ENCODE measurements at regions not wholly inside any gene's neighbourhood (a gene's known extent, or its start where the extent isn't known, plus 50 kb on each side); places are given as distances from the start of the nearest gene placed in this dataset.

DNA sequence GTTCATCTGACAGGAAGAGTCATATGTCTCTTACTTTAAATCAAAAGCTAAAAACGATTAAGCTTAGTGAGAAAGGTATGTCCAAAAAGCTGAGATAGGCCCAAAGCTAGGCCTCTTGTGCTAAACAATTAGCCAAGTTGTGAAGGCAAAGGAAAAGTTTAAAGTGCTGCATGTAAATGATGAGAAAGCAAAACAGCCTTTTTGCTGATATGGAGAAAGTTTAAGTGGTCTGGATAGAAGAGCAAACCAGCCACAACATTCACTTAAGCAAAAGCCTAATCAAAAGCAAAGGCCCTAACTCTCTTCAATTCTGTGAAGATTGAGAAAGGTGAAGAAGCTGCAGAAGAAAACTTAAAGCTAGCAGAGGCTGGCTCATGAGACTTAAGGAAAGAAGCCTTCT lies 511.3 kb upstream of the FAM98A start:
- Histone ChIP-seq H3K9ac (ENCODE audit: low read length) (no peak overlapping the region), H3K27me3 (ENCODE audit: control insufficient read depth, insufficient read depth, low read length) (no peaks in the 10 kb centered on the region), H3K4me3 (ENCODE audit: low read length) (no peak overlapping the region), H3K9me3 (ENCODE audit: control insufficient read depth, low read depth, low read length) (no peaks in the 10 kb centered on the region), H3K27ac (ENCODE audit: low read length) (no peak overlapping the region), H3K36me3 (ENCODE audit: control insufficient read depth, low read depth, low read length) (no peaks in the 10 kb centered on the region), H3K4me1 (ENCODE audit: control insufficient read depth, low read depth, low read length) (no peaks in the 10 kb centered on the region)

DNA sequence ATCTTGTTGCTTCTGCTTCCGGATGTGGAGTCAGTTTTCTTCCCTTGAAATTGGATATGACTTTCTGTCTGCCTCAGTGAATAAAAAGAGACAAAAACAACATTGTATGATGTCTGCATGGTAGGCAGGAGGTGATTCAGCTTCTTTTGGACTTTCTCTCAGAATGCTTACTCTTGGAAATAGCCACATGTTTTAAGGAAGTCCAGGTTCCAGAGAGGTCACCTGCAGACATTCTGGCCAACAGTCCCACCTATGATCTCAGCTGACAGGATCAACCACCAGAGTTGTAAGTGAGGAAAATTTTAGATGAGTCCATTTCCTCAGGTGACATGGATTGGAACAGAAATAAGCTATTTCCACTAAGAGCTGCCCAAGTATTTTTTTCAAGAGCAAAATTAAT lies 508.7 kb upstream of the FAM98A start:
- H3K27ac ChIP-seq (ENCODE audit: low read length): no peak overlapping the region
- no peaks in the 10 kb centered on the region for H3K4me1 ChIP-seq (ENCODE audit: control insufficient read depth, low read depth, low read length)
- H3K27me3 ChIP-seq (ENCODE audit: control insufficient read depth, insufficient read depth, low read length): no peaks in the 10 kb centered on the region

GRCh38 chr2:34105006-34105767 lies 506.1 kb upstream of the FAM98A start:
- H3K4me3 ChIP-seq (ENCODE audit: low read length): no peak overlapping the region
- H3K4me1 ChIP-seq (ENCODE audit: control insufficient read depth, low read depth, low read length): no peaks in the 10 kb centered on the region
- H3K27me3 ChIP-seq (ENCODE audit: control insufficient read depth, insufficient read depth, low read length): no peaks in the 10 kb centered on the region
- H3K36me3 ChIP-seq (ENCODE audit: control insufficient read depth, low read depth, low read length): no peaks in the 10 kb centered on the region
- no peak overlapping the region for H3K9ac ChIP-seq (ENCODE audit: low read length)
- no peaks in the 10 kb centered on the region for H3K9me3 ChIP-seq (ENCODE audit: control insufficient read depth, low read depth, low read length)
- no peak overlapping the region for H3K27ac ChIP-seq (ENCODE audit: low read length)

More for the DNA sequence above, 508.7 kb upstream of the FAM98A start:
- Histone ChIP-seq H3K9ac (ENCODE audit: low read length) (no peak overlapping the region), H3K36me3 (ENCODE audit: control insufficient read depth, low read depth, low read length) (no peaks in the 10 kb centered on the region), H3K9me3 (ENCODE audit: control insufficient read depth, low read depth, low read length) (no peaks in the 10 kb centered on the region), H3K4me3 (ENCODE audit: low read length) (no peak overlapping the region)

- Histone ChIP-seq H3K27ac (ENCODE audit: low read length) (no peak overlapping the region), H3K36me3 (ENCODE audit: control insufficient read depth, low read depth, low read length) (no peaks in the 10 kb centered on the region), H3K27me3 (ENCODE audit: control insufficient read depth, insufficient read depth, low read length) (no peaks in the 10 kb centered on the region), H3K9ac (ENCODE audit: low read length) (no peak overlapping the region), H3K9me3 (ENCODE audit: control insufficient read depth, low read depth, low read length) (no peaks in the 10 kb centered on the region), H3K4me3 (ENCODE audit: low read length) (no peak overlapping the region), H3K4me1 (ENCODE audit: control insufficient read depth, low read depth, low read length) (no peaks in the 10 kb centered on the region)
Measured at GRCh38 chr2:34104601-34105000, 505.5 kb upstream of the FAM98A start.

GRCh38 chr2:34103437-34103836 lies 504.3 kb upstream of the FAM98A start:
- Histone ChIP-seq H3K4me3 (ENCODE audit: low read length) (no peak overlapping the region), H3K4me1 (ENCODE audit: control insufficient read depth, low read depth, low read length) (no peaks in the 10 kb centered on the region), H3K36me3 (ENCODE audit: control insufficient read depth, low read depth, low read length) (no peaks in the 10 kb centered on the region), H3K9ac (ENCODE audit: low read length) (no peak overlapping the region), H3K27me3 (ENCODE audit: control insufficient read depth, insufficient read depth, low read length) (no peaks in the 10 kb centered on the region), H3K27ac (ENCODE audit: low read length) (no peak overlapping the region), H3K9me3 (ENCODE audit: control insufficient read depth, low read depth, low read length) (no peaks in the 10 kb centered on the region)

GRCh38 chr2:34102339-34102738 lies 503.2 kb upstream of the FAM98A start:
- Histone ChIP-seq H3K4me1 (ENCODE audit: control insufficient read depth, low read depth, low read length) (no peaks in the 10 kb centered on the region), H3K27me3 (ENCODE audit: control insufficient read depth, insufficient read depth, low read length) (no peaks in the 10 kb centered on the region), H3K4me3 (ENCODE audit: low read length) (no peak overlapping the region), H3K9ac (ENCODE audit: low read length) (no peak overlapping the region), H3K9me3 (ENCODE audit: control insufficient read depth, low read depth, low read length) (no peaks in the 10 kb centered on the region), H3K36me3 (ENCODE audit: control insufficient read depth, low read depth, low read length) (no peaks in the 10 kb centered on the region), H3K27ac (ENCODE audit: low read length) (no peak overlapping the region)

DNA sequence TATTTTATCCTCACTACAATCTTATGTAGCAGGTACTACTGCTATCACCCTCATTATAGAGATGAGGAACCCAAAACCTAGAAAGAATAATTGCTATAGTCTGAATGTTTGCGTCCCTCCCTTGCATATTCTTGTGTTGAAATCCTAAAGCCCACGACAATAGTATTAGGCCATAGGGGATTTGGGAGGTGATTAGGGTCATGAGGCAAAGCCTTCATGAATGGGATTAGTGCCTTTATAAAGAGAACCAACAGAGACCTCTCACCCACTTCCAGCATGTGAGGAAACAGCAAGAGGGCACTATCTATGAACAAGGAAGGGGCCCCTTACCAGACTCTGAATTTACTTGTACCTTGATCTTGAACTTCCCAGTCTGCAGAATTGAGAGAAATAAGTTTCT lies 500.3 kb upstream of the FAM98A start:
- no peaks in the 10 kb centered on the region for H3K4me1 ChIP-seq (ENCODE audit: control insufficient read depth, low read depth, low read length)
- H3K4me3 ChIP-seq (ENCODE audit: low read length): no peak overlapping the region
- no peaks in the 10 kb centered on the region for H3K36me3 ChIP-seq (ENCODE audit: control insufficient read depth, low read depth, low read length)
- H3K9me3 ChIP-seq (ENCODE audit: control insufficient read depth, low read depth, low read length): no peaks in the 10 kb centered on the region
- no peak overlapping the region for H3K27ac ChIP-seq (ENCODE audit: low read length)
- H3K9ac ChIP-seq (ENCODE audit: low read length): no peak overlapping the region
- no peaks in the 10 kb centered on the region for H3K27me3 ChIP-seq (ENCODE audit: control insufficient read depth, insufficient read depth, low read length)

GRCh38 chr2:34098256-34098655 lies 499.2 kb upstream of the FAM98A start:
- Histone ChIP-seq H3K9ac (ENCODE audit: low read length) (no peak overlapping the region), H3K36me3 (ENCODE audit: control insufficient read depth, low read depth, low read length) (no peaks in the 10 kb centered on the region), H3K27me3 (ENCODE audit: control insufficient read depth, insufficient read depth, low read length) (no peaks in the 10 kb centered on the region), H3K9me3 (ENCODE audit: control insufficient read depth, low read depth, low read length) (no peaks in the 10 kb centered on the region), H3K4me3 (ENCODE audit: low read length) (no peak overlapping the region), H3K4me1 (ENCODE audit: control insufficient read depth, low read depth, low read length) (no peaks in the 10 kb centered on the region), H3K27ac (ENCODE audit: low read length) (no peak overlapping the region)

GRCh38 chr2:34096562-34097171 lies 497.6 kb upstream of the FAM98A start:
- no peak overlapping the region for H3K27ac ChIP-seq (ENCODE audit: low read length)
- H3K4me1 ChIP-seq (ENCODE audit: control insufficient read depth, low read depth, low read length): no peaks in the 10 kb centered on the region
- no peaks in the 10 kb centered on the region for H3K27me3 ChIP-seq (ENCODE audit: control insufficient read depth, insufficient read depth, low read length)
- H3K9ac ChIP-seq (ENCODE audit: low read length): no peak overlapping the region
- no peaks in the 10 kb centered on the region for H3K9me3 ChIP-seq (ENCODE audit: control insufficient read depth, low read depth, low read length)
- no peaks in the 10 kb centered on the region for H3K36me3 ChIP-seq (ENCODE audit: control insufficient read depth, low read depth, low read length)
- no peak overlapping the region for H3K4me3 ChIP-seq (ENCODE audit: low read length)

GRCh38 chr2:34093790-34094189 lies 494.7 kb upstream of the FAM98A start:
- Histone ChIP-seq H3K9me3 (ENCODE audit: control insufficient read depth, low read depth, low read length) (no peaks in the 10 kb centered on the region), H3K4me1 (ENCODE audit: control insufficient read depth, low read depth, low read length) (no peaks in the 10 kb centered on the region), H3K27ac (ENCODE audit: low read length) (no peak overlapping the region), H3K27me3 (ENCODE audit: control insufficient read depth, insufficient read depth, low read length) (no peaks in the 10 kb centered on the region), H3K9ac (ENCODE audit: low read length) (no peak overlapping the region), H3K4me3 (ENCODE audit: low read length) (no peak overlapping the region), H3K36me3 (ENCODE audit: control insufficient read depth, low read depth, low read length) (no peaks in the 10 kb centered on the region)

DNA sequence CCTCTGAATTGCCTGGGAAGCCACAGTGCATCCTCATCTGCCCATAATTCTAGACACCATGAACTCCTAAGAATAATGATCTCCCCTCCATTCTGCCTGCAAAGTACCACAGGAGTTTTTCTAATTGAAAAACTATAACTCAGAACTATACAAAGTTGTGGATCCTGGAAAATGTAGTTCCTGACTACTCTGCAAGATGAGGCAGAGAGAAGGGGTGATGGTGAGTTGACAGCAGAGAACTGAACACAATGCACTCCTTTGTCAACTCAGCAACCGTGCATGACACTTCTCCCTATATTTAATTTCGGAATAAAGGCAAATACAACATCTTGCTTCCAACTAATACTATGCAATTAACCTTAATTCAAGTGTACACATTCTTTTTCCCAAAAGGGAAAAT lies 471.1 kb upstream of the FAM98A start:
- Histone ChIP-seq H3K9ac (ENCODE audit: low read length) (no peak overlapping the region), H3K27me3 (ENCODE audit: control insufficient read depth, insufficient read depth, low read length) (no peaks in the 10 kb centered on the region), H3K9me3 (ENCODE audit: control insufficient read depth, low read depth, low read length) (no peaks in the 10 kb centered on the region), H3K27ac (ENCODE audit: low read length) (no peak overlapping the region), H3K36me3 (ENCODE audit: control insufficient read depth, low read depth, low read length) (no peaks in the 10 kb centered on the region), H3K4me1 (ENCODE audit: control insufficient read depth, low read depth, low read length) (no peaks in the 10 kb centered on the region), H3K4me3 (ENCODE audit: low read length) (no peak overlapping the region)

DNA sequence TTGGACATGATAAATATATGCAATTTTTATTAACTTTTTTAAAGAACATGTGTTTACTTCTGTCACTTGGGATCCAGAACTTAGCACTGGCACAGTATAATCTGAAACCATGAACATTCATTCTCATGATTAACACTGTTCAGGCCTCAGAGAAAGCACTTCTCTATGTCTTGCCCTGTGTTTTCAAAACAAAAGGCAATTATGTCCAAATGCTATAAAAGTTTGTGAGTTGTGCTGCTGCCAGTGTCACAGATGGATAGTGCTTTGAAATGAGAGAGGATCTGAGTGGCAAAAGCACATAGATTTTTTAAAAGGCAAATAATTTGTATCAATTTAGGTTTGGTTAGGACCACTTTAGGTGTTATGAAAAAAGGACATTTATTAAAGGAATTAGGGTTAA lies 470.5 kb upstream of the FAM98A start:
- Histone ChIP-seq H3K4me1 (ENCODE audit: control insufficient read depth, low read depth, low read length) (no peaks in the 10 kb centered on the region), H3K4me3 (ENCODE audit: low read length) (no peak overlapping the region), H3K27ac (ENCODE audit: low read length) (no peak overlapping the region), H3K9me3 (ENCODE audit: control insufficient read depth, low read depth, low read length) (no peaks in the 10 kb centered on the region), H3K36me3 (ENCODE audit: control insufficient read depth, low read depth, low read length) (no peaks in the 10 kb centered on the region), H3K27me3 (ENCODE audit: control insufficient read depth, insufficient read depth, low read length) (no peaks in the 10 kb centered on the region), H3K9ac (ENCODE audit: low read length) (no peak overlapping the region)
